B cell (primary cell): ENCODE measurements at regions not wholly inside any gene's neighbourhood (a gene's known extent, or its start where the extent isn't known, plus 50 kb on each side); places are given as distances from the start of the nearest gene placed in this dataset.

Experiments
- ATAC-seq: fragments of 200-7000 bp; cut with Tn5 transposase; one replicate; pipeline ENCODE4 v1.10.0; 2021; ENCODE audit warnings: low read depth, mild to moderate bottlenecking, moderate number of reproducible peaks, moderate library complexity
- CTCF ChIA-PET: fragments of 350-600 bp; sonication (Branson Sonifier 250); formaldehyde crosslinking; loops from one replicate; lab custom pipeline; 2021; ENCODE audit warnings: antibody characterized with exemption, inconsistent platforms; lab: Charles Lee
- POLR2A ChIA-PET: fragments of 350-600 bp; sonication (Branson Sonifier 250); formaldehyde crosslinking; loops from one replicate; lab custom pipeline; 2021; ENCODE audit warnings: antibody characterized with exemption; lab: Charles Lee
- DNase-seq: peaks from one replicate; pipeline ENCODE4 v3.0.0; 2013
- H2AFZ ChIP-seq: 2 replicates; pipeline ENCODE4 v1.6.1; 2012; ENCODE audit warnings: mild to moderate bottlenecking, low read depth, low read length; ENCODE audit not compliant: insufficient read depth, poor library complexity, severe bottlenecking
- H3K27ac ChIP-seq, 2 donors: 1 replicate in 1 of 2; 2 replicates in 1 of 2; pipeline ENCODE4 v1.5.1; 2012 to 2013; ENCODE audit warnings: low read length in 2 of 2, mild to moderate bottlenecking in 2 of 2, moderate library complexity in 1 of 2
- H3K27me3 ChIP-seq, 4 experiments: fragments of 200-600 bp in 1 of 4; sonication (generic) in 1 of 4; replicated peaks in 1 of 4; 1 replicate in 2 of 4; 2 replicates in 2 of 4; pipeline versions ENCODE4 v1.6.1 to v1.7.0; 2013 to 2016; ENCODE audit warnings: low read length in 3 of 4, mild to moderate bottlenecking in 2 of 4, mixed read lengths in 1 of 4, moderate library complexity in 1 of 4; ENCODE audit not compliant: insufficient read depth in 4 of 4, control insufficient read depth in 3 of 4; ENCODE audit errors: control extremely low read depth in 1 of 4
- H3K36me3 ChIP-seq, 2 experiments: replicated peaks in 1 of 2; 1 replicate in 1 of 2; 2 replicates in 1 of 2; pipeline versions ENCODE4 v1.6.1 to v1.7.1; 2013; ENCODE audit warnings: low read length in 1 of 2; ENCODE audit not compliant: insufficient read depth in 2 of 2, control insufficient read depth in 1 of 2; ENCODE audit errors: control extremely low read depth in 1 of 2, extremely low read depth in 1 of 2
- H3K4me1 ChIP-seq, 2 donors: fragments of 200-600 bp in 1 of 2; sonication (generic) in 1 of 2; 1 replicate in 1 of 2; 2 replicates in 1 of 2; pipeline versions ENCODE4 v1.5.1 to v1.6.1; 2013 to 2017; ENCODE audit warnings: low read length in 2 of 2; ENCODE audit not compliant: control insufficient read depth in 2 of 2, insufficient read depth in 2 of 2
- H3K4me2 ChIP-seq: replicated peaks from 2 replicates; pipeline ENCODE3; 2012; ENCODE audit warnings: mild to moderate bottlenecking, low read depth, low read length; ENCODE audit not compliant: poor library complexity, severe bottlenecking
- H3K4me3 ChIP-seq, 5 experiments: fragments of 200-600 bp in 1 of 5; sonication (generic) in 1 of 5; 1 replicate in 3 of 5; 2 replicates in 2 of 5; pipeline versions ENCODE4 v1.5.1 to v1.7.0; 2011 to 2016; ENCODE audit warnings: low read length in 4 of 5, mild to moderate bottlenecking in 4 of 5, low read depth in 2 of 5, control low read depth in 1 of 5, moderate library complexity in 1 of 5; ENCODE audit not compliant: insufficient read depth in 1 of 5; ENCODE audit errors: control extremely low read depth in 1 of 5, extremely low read depth in 1 of 5
- H3K79me2 ChIP-seq: fragments of 200-600 bp; sonication (generic); one replicate; pipeline ENCODE4 v1.6.0; 2016; ENCODE audit warnings: low read length; ENCODE audit not compliant: control insufficient read depth, insufficient read depth
- H3K9ac ChIP-seq: fragments of 200-600 bp; sonication (generic); 2 replicates; pipeline ENCODE4 v1.6.1; 2017; ENCODE audit warnings: mild to moderate bottlenecking, low read length, moderate library complexity
- H3K9me3 ChIP-seq, 3 donors: one replicate each; pipeline versions ENCODE4 v1.6.1 to v1.7.1; 2013; ENCODE audit warnings: low read length in 2 of 3; ENCODE audit not compliant: control insufficient read depth in 2 of 3, insufficient read depth in 1 of 3; ENCODE audit errors: control extremely low read depth in 1 of 3
- H4K20me1 ChIP-seq: 2 replicates; pipeline ENCODE4 v1.6.0; 2012; ENCODE audit warnings: mild to moderate bottlenecking, low read length; ENCODE audit not compliant: insufficient read depth, control insufficient read depth, poor library complexity, severe bottlenecking
- H3K27ac Mint-ChIP-seq: one replicate; pipeline ENCODE4 v1.8.0; 2021; ENCODE audit warnings: mixed read lengths
- H3K27me3 Mint-ChIP-seq: one replicate; pipeline ENCODE4 v1.8.0; 2021; ENCODE audit warnings: mixed read lengths
- H3K4me1 Mint-ChIP-seq: one replicate; pipeline ENCODE4 v1.8.0; 2021; ENCODE audit warnings: mixed read lengths
- H3K4me3 Mint-ChIP-seq: one replicate; pipeline ENCODE4 v1.8.0; 2021; ENCODE audit warnings: mixed read lengths
- H3K9me3 Mint-ChIP-seq: one replicate; pipeline ENCODE4 v1.8.0; 2022; ENCODE audit warnings: mixed read lengths; ENCODE audit not compliant: insufficient read depth
- CTCF ChIP-seq: fragments of 200-600 bp; IDR thresholded peaks from one replicate; pipeline ENCODE4 v1.8.0; 2022; ENCODE audit warnings: antibody characterized with exemption, mild to moderate bottlenecking
- EZH2 ChIP-seq: IDR thresholded peaks from 2 replicates; pipeline ENCODE4 v1.6.1; 2012; ENCODE audit warnings: borderline replicate concordance, low read depth, mild to moderate bottlenecking, moderate library complexity, low read length; ENCODE audit not compliant: insufficient read depth, poor library complexity, severe bottlenecking
- WGBS: methylation state at CpG from one replicate; pipeline ENCODE4 v1.1.5; 2013; ENCODE audit warnings: missing lambda C conversion rate; ENCODE audit not compliant: insufficient coverage; 5-methylcytosine and 5-hydroxymethylcytosine counted together
- intact Hi-C: fragments of 100-400 bp; cut with micrococcal nuclease; formaldehyde crosslinking; loops from one replicate; pipeline ENCODE4 v1.10.0; 2022

DNA sequence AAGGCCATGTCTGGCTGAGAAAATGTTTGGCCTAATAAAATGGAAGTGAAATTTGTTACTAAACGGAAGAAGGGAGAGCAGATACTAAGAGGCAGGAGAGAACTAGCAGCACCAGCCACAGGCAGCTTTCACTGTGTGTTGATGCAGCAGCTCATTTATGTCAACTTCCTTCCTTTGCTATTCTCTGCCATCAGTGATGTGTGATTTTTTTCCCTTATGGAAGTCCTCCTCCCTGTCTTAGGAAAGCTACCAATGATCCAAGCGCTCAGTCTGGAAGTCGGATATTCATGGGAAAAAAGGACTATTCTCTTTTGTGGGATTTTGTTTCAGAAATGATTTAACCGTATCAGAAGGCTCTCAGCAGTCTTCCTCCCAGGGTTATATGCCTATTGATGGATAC lies 1629.2 kb downstream of the CDH8 start:
- ATAC-seq (no peak), DNase-seq (no peak)
- H3K4me2 ChIP-seq, result no peak overlapping the region
- H4K20me1 ChIP-seq, result no peaks in the 10 kb centered on the region
- H3K9ac ChIP-seq, result no peak overlapping the region
- Mint-ChIP-seq H3K9me3 (no peaks in the 10 kb centered on the region), H3K27ac (no peak overlapping the region), H3K27me3 (no peaks in the 10 kb centered on the region), H3K4me3 (no peak overlapping the region), H3K4me1 (no peaks in the 10 kb centered on the region)
- H3K36me3 ChIP-seq, result no peaks in the 10 kb centered on the region
- TF ChIP-seq CTCF (no peak), EZH2 (no peak)
- H2AFZ ChIP-seq, result no peak overlapping the region
- no peaks in the 10 kb centered on the region for H3K4me1 ChIP-seq
- H3K9me3 ChIP-seq, result no peaks in the 10 kb centered on the region
- no peaks in the 10 kb centered on the region for H3K79me2 ChIP-seq
- intact Hi-C loops, result no loop called here
- no peaks in the 10 kb centered on the region for H3K27me3 ChIP-seq
- H3K27ac ChIP-seq, result no peak overlapping the region
- H3K4me3 ChIP-seq, result no peak overlapping the region
- WGBS, result no CpG with 5 or more reads among the region's 4 CpGs
- ChIA-PET CTCF (no interaction called here), POLR2A (no interaction called here)

- DNase-seq (no peak), ATAC-seq (no peak)
- no peak overlapping the region for H3K4me2 ChIP-seq
- Mint-ChIP-seq H3K4me1 (no peaks in the 10 kb centered on the region), H3K27ac (no peak overlapping the region), H3K27me3 (no peaks in the 10 kb centered on the region), H3K4me3 (no peak overlapping the region), H3K9me3 (no peaks in the 10 kb centered on the region)
- WGBS, result no CpG with 5 or more reads among the region's 2 CpGs
- no peaks in the 10 kb centered on the region for H4K20me1 ChIP-seq
- no peaks in the 10 kb centered on the region for H3K4me1 ChIP-seq
- CTCF ChIA-PET, result no interaction called here
- no peak overlapping the region for H3K27ac ChIP-seq
- POLR2A ChIA-PET, result no interaction called here
- H3K79me2 ChIP-seq, result no peaks in the 10 kb centered on the region
- no peak overlapping the region for H3K4me3 ChIP-seq
- intact Hi-C loops, result no loop called here
- H3K9me3 ChIP-seq, result no peaks in the 10 kb centered on the region
- TF ChIP-seq EZH2 (no peak), CTCF (no peak)
- H3K9ac ChIP-seq, result no peak overlapping the region
- H3K27me3 ChIP-seq, result no peaks in the 10 kb centered on the region
- no peaks in the 10 kb centered on the region for H3K36me3 ChIP-seq
- H2AFZ ChIP-seq, result no peak overlapping the region
Observed at GRCh38 chr16:60405286-60405685, 1631.0 kb downstream of the CDH8 start.
